ENCODE measurements at regions not wholly inside any gene's neighbourhood (a gene's known extent, or its start where the extent isn't known, plus 50 kb on each side); places are given as distances from the start of the nearest gene placed in this dataset.

DNA sequence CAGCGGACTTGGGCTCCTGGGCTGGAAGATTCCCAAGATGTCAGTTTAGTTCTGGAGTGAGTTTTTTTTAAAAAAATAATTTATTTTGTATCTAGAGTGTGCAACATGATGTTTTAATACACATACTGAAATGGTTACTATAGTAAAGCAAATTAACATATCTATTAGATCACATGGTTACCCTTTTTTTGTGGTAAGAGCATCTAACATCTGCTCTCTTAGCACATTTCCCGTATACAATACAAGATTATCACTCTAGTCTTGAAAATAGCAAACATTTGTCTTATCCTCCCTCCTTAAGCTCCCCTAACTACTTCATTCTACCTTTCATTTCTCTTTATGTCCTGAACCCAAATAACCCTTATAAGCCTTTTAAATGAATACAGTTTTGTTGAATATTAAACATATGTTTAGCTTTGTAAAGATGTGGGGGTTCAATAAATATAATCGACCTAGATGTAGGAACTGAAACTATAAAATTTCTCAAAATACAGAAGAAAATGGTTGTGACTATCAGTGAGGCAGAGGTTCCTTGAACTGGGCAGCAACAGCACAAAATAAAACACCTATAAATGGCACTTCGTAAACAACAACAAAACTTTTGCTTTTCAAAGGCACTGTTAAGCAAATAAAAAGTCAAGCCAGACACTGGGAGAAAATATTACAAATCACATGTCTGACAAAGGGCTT is 466.6 kb downstream of the FGF9 start:
- DNase-seq = no peak

DNA sequence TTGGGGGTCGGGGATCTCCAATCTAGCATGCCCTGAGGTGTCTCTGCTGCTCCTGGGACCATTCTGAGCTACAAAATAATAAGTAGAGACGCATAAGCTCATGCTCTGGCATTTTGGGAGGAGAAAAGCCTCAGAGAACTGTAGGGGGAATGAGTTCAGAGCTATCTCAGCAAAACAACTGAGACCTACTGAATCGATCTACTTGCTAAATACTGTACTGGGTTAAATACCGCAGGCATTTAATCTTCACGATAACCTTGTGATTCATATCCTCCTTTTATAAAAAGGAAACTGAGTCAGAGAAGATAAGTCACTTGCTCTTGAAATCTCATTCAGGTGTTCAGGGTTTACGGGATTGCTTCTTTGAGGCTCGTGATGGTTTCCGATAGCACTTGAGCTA is 468.1 kb downstream of the FGF9 start:
- DNase-seq = no peak

DNA sequence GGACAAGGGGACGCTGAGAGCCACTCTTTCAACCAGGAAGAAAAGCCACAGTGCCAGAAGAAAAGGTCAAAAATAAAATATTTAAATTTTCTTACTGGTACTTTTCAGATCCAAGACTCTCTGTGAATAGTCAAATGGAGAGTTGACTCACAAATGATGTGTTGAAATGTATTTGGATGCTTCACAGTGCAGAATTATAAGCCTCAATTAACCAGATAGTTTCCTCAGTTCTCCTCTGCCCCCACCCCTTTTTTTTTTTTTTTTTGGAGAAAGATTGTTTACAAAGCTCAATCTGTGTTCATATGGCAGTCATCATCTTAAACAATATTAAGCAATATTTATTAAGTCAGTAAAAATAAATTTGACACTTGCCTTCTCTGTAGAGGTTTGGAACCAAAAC is 470.8 kb downstream of the FGF9 start:
- DNase-seq = no peak

DNA sequence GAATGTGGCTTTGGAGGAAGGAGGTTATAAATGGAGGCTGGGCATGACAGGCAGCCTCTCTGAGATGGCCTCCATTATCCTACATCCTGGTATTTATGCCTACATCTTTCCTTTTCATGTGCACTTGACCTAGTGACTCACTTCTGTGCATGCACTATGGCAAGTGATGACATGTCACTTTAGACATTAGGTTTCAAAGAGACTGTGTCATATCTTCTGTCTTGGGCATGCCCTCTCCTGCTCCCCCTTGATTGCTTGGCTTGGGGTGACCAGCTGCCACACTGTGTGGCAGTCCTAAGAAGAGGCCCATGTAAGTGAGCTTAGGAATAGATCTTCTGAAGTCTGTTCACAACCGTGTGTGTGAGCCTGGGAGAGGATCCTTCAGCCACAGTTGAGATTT is 472.8 kb downstream of the FGF9 start:
- DNase-seq = no peak

DNA sequence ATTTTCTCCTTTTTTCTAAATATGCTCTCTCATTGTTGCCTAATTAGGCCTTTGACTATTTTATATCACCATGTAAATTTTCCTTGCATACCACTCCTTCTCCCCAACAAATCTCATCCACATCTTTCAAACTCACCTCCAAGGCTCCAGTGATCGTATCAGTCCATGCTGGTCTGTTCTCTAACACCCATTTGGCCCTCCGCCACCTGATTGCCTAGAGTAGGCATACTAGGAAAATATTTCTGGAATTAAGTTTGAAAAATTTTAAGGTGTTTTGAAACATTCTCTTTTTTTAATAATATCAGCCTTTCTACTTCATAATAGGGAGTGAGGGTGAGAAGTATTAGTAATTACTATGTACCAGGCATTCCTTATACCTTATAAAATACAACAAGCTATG is 473.9 kb downstream of the FGF9 start:
- DNase-seq = no peak

DNA sequence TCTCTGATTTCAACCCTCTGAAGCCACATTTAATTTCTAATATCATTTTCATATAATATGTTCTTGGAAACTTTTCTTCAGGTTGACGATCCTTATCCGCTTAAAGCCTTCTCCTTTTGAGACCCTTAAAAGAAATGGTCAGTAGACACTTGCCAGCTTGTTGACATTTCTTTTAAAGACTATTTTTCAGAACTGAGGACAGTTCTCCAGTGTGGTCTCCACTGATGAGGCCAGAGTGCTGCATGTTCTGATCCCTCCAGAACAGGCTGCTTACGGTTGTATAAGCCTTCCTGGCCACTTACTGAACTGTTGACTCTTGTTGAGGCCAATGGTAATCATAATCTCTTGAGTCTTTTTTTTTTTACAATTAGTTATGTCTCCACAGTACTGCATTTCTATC is 477.3 kb downstream of the FGF9 start:
- DNase-seq = no peak

DNA sequence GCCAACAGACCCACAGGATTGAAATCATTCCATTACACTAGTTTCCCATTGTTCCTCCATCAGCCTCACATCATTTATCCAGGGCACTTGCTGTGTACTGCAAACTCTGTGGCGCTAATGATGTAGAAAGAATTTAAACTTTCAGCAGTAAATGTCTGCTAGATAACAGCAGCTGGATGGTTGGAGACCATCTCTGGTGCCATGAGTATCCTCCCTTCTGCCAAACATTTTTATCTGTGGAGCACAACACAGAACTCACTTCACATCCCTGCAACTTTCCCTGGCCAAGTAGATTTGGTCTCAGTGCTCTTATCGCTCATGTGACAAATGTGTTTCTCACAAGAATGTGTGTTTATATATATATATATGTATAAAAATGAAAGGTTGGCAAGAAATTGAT is 481.9 kb downstream of the FGF9 start:
- DNase-seq = no peak

DNA sequence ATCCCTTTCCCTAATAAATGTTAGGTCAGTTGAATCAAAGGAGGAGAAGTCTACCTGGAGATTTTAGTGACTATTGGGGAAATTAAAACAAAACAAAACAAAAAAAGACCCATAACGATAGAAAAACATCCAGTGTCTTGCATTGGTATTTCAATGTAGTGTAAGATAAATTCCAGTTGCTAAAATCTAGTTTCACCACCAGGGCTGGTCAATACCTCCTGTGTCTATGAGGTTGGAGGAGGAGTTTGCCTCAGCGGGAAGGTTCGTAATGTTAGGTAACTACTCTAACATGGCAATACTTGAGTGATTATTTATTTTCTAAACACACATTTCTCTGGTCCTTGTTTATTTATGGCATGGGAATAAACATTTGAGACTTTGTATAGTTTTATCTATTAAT is 483.2 kb downstream of the FGF9 start:
- DNase-seq = no peak

DNA sequence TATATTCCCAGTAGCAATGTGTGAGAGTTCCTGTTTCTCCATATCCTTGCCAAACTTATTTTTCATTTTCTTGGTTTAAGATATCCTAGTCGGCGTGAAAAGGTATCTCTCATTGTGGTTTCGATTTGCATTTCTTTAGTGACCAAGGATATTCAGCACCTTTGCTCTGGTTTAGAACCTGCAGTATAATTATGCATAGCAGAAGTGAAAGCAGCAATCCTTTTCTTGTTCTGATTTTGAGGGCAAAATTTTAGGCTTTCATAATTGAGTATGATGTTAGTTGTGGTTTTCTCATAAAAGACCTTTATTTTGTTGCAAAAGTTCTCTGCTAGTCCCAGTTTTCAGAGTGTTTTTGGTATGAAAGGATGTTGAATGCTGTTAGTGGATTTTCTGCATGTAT is 491.0 kb downstream of the FGF9 start:
- DNase-seq = peak; percentile 21

DNA sequence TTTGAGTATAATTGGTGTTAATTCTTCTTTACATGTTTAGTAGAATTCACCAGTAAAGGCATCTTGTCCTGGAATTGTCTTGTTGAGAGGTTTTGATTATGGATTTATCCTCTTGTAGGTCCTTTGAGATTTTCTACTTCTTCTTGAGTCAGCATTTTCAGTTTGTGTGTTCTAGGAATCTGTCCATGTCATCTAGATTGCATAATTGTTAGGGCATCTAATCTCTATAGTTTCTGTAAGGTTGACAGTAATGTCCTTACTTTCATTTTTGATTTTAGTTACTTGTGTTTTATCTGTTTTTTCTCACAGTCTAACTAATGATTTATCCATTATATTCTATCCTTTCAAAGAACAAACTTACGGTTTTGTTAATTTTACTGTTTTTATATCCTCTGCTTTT is 492.0 kb downstream of the FGF9 start:
- peak; percentile 14 for DNase-seq

DNA sequence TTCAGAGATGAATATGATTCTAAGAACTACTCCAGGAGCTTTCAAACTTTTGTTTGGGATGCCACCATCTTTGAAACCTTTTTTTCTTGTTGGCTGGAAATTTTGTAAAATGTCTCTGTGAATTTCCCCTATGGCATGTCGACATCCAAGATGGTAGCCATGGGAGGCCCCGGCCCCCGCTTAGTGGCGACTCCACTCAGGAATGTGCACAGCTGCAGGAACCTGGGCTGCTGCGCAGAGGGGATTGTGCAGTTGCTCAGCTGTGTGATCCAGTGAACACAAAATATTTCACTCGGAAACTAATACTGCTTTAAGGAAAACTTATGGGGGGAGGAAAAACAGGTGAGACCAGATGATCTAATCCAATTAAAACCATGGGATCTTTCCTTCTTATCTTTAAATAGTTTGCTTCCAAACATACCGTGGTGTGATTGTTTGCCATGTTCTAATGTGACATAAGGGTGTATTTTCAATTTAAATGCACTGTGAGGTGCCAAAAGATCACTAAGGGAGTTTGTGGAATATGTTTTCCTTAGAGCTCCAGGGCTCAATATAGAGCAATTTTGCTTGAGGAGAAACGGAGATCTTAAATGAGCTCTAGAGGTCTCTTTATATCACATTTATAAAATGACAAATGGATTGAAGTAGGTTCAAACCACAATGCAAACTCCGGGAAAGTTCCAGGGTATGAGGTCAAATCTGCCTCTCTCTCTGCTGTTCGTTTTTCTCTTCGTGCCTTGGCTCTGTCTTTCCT is 497.7 kb downstream of the FGF9 start:
- DNase-seq = no peak

DNA sequence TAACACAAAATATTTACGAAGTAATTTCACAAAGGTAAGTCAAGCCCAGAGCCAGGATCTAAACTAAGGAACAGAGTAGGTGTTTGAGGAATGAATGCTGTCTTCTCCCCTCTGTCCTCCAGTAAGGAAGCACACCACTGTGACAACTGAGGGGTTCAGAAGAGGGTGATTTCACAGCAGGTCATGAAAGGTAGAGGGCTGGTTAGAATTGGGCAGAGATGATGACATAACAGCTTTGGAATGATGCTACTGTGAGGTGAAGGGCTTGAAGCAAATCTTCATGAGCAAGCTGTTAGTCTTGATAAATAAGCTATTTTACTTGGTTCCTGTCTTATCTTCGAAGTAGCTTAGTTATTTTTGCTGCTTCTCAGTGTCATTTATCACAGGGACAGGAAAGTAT is 498.6 kb downstream of the FGF9 start:
- no peak for DNase-seq

DNA sequence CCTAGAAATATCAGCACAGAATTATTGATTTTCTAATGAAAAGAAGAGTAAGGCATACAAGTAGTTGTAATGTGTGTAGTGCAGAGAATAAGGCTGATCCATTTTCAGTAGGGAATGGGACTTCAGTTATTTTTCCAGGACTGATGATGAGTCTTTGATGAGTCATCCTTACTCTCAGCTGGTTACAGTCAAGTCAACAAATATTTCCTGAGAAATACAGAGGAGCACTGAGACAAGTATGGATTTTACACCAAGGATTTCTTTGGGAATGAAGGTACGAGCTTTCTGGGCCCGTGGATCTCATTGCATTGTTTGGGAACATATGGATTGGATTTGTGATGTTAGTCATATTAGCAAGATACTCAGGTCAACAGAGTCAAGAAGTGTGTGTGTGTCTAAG is 502.7 kb downstream of the FGF9 start:
- DNase-seq = no peak

DNA sequence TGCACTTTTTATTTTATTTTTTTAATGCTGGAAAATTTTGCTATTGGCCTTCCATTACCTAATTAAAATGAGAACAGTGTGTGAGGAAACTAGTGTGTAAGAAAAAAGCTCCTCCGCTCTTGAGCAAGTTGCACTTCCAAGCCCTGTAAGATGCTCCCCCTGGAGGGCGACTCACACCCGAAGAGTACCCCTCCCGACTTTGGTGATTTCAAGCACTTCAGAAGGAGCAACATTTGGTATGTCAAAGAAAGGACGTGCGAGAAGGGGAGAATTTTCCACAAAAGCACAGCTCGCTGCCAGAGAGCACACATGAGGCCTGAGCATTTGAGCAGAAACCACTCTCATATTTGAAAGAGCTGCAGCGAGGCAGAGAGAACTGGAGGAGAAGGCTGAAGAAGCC is 504.4 kb downstream of the FGF9 start:
- DNase-seq = no peak

DNA sequence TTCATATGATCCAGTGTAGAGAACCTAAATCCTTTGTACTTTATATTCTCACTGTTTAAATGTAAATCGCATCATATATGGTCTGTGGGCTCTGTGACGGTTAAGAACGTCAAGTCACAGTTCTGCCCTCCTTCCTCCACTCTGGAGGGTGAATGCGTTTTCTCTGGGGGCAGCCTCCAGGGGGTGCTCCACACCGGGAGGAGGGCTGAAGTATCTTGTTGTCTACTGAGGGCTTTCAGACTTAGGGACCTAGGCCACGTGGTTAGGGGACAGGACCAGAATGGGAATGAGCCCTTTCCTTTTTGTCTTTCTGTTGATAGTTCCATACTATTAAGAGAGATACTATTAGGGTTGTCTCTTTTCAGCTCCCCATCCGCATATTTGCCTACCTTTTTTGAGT is 504.9 kb downstream of the FGF9 start:
- no peak for DNase-seq

DNA sequence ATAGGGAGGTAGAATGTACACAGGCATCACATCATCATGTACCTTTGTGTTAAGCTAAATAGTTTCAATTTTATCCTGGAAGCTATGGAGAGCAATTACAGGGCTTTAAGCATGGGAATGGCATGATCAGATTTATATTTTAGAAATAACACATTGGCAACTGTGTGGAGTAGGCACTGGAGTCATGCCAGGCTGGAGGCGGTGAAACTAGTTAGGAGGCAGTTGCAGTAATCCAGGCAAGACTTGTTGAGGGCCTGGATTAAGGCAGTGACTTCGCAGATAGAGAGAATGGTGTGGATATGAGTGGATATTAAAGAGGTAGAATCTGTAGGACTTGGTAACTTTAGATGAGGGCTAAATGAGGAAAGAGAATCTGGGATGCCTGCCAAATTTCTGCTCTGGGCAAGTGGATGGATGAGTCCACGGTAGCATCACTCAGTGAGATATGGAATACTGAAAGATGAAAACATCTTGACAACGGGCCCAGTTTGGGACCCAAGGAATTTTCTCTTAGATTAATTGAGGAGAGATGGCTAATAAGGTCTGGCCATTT is 506.2 kb downstream of the FGF9 start:
- no peak for DNase-seq

DNA sequence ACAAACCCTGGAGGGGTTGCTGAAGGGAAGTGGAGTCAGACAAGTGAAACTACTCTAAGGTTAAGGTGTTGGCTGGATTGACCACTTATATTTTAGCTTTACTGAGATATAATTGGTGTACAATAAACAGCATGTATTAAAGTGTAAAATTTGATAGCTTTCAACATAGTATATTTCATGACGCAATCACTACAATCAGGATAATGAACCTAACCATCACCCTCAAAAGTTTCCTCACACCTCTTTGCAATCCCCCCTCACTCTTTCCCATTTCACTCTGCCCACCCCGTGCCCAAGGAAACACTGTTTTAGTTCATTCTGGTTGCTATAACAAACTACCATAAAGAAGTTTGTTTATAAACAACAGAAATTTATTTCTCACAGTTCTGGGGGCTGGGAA is 508.0 kb downstream of the FGF9 start:
- no peak for DNase-seq

DNA sequence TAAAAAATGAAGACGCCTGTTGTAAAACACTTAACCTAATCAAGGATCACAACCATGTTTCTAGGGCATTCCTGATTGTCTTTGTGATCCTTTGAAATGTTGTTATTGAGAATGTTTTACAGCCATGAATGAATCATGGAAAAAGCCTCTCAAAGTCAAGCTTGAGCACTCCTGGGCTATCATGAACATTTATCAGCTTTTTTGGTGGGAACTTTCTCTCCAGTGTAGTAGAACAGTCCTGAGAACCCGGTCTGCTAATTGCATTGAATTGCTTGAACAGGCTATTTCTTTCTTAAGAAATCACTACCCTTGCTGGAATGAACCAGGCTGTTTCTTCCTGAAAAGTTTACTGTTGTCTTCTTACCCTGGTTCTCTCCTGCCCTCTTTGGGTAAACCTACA is 516.5 kb downstream of the FGF9 start:
- DNase-seq = no peak

DNA sequence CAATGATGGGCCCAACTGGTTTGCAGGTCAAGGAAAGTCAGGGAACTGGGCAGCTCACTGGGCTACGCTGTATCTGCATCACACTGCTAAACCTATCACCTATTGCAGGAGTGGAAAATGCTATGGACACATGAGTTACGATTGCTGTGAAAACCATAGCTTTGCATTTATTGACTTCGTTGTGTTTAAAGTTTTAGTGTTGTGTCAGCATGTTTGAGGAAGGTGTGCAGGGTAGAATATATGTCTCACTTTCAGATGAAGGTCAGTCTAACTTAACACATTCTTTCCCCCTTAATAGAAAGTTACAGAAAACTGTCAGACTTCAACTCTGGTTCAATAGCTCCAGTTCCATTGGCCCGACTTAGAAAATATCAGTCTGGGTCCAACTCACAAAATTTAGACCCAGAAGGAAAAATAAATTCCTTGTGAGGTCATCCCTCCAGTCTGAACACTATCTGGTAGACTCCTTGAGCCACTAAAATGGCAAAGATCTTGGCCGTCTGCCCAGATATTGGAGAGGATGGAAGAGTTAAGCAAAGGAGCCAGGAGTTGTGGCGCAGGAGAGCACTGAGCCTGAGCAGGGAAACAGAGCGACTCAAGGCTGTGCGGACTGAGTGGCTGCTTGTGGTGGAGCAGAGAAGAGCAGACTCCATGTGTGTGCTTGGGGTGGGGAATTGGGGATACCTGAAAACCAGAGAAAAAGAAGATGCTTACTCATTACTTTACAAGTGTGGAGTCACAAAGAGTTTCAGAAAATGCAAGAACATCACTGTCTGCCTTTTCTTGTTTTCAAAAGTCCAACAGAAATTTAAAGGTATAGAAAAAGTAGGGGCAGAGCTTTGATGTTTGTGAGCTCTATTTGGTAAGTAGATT is 518.5 kb downstream of the FGF9 start:
- DNase-seq = no peak

DNA sequence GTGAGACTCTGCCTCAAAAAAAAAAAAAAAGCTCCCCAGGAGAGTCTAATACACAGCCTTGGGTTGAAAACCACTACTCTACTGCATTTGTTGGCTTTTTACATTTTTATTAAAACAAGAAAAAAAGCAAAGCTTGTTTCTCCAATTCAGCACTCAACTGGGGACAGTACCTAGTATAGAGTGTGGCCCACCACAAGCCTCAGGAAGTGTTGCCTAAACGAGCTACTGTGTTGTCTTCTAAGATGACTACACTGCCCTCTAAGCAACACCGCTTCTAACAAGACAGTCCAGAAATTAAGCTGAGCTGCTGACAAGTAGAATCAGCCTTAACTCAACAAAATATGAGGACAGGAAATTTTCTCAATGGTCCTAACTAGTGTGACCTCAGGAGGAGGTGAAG is 522.2 kb downstream of the FGF9 start:
- DNase-seq = no peak

DNA sequence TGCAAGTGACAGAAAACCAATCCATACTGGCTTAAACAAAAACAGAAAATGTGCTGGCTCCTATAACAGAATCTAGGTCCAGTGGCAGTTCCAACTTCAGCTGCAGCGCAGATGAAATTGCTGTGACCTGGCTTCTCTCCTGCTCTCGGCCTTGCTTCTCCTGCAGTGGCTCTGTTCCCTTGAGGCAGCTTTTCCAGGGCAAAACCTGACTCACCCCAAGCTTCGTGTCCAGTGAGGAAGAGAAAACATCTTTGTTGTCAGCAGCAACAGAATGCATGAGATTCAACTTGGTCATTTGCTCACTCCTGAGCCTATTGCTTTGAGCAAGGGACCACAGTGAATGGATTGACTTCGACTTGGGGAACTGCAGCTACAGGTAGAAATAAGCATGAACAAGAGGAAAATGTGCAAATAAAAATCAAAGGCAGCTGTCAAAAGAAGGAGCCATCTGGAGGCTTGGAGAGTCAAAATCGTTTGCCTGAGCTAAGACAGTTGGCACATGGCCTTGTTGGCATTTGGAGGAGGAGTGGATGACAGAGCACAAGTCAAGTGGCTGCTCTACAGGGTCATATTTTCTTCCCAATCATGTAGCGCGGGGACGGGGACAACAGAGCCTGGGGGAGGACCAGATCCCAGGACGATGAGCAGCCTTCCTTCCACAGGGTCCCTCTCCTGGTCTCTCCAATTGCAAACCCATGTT is 523.4 kb downstream of the FGF9 start:
- no peak for DNase-seq

DNA sequence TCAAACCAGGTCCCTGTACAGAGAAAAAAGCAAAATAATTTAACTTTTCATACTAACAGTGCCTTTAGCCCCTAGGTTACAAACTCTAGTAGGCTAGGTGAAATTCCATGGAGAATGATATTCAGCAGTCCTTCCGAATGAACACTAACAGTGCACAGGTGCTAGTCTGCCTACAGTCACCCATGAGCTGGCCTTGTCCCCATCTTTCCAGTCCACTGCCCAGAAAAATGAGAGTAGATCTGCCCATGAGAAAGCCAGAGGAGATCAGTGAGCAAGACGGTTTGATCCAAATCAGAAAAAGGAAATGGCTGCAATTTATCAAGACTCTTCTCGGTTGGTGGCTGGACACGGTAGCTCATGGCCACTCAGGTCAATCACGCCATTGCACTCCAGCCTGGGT is 524.9 kb downstream of the FGF9 start:
- no peak for DNase-seq

DNA sequence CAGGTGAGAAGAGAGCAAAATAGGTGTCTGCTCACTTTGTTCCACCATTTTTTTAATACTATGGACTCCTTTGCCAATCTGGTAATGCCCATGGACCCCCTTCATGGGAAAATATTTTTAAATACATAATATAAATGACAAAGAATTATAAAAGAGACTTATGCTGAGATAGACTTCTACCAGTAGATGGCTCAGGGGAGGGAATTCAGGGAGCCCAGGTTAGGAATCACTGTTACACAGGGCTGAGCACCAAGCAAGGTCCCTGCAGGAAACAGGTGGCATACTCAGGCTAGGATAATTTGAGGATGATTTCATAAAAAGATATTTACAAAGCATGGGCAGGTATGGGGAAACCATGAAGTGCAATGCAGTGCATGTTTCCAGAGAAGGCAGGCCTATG is 525.9 kb downstream of the FGF9 start:
- no peak for DNase-seq
